ENCODE measurements at regions not wholly inside any gene's neighbourhood (a gene's known extent, or its start where the extent isn't known, plus 50 kb on each side); places are given as distances from the start of the nearest gene placed in this dataset.

- no peak overlapping the region for H3K4me2 ChIP-seq (ENCODE audit: insufficient read depth, low read length)
- no peak overlapping the region for H3K9ac ChIP-seq (ENCODE audit: insufficient read depth in 1 of 2, low read depth in 2 of 2, low read length in 2 of 2)
- no peaks in the 10 kb centered on the region for H3K9me3 ChIP-seq (replicated peaks; ENCODE audit: control insufficient read depth, insufficient read depth, low read depth, low read length)
- no TSS peak for BruUV-seq (replicated peaks)
- ChIA-PET POLR2A (no interaction called here), CTCF (ENCODE audit: low intra/inter-chr PET ratio) (no interaction called here)
- H3K9me1 ChIP-seq (ENCODE audit: control insufficient read depth, insufficient read depth, low read length): no peaks in the 10 kb centered on the region
- DNase-seq (ENCODE audit: extremely low read depth in 1 of 4, low spot score in 3 of 4) (no peak), FAIRE-seq (no peak), ATAC-seq (no peak)
- H4K20me1 ChIP-seq (replicated peaks; ENCODE audit: control insufficient read depth, insufficient read depth, low read length): no peaks in the 10 kb centered on the region
- H3K4me3 ChIP-seq: no peak overlapping the region
- no peak overlapping the region for H2AFZ ChIP-seq (ENCODE audit: low read depth, low read length)
- H3K79me2 ChIP-seq (ENCODE audit: control insufficient read depth, insufficient read depth, low read length): no peaks in the 10 kb centered on the region
- 0% methylated on average over 1 of the region's 1 CpG for WGBS (ENCODE audit: insufficient coverage, low coverage, missing lambda C conversion rate)
- no peaks in the 10 kb centered on the region for H3K27me3 ChIP-seq (ENCODE audit: control insufficient read depth in 2 of 2, insufficient read depth in 2 of 2, low read length in 2 of 2)
- H3K27ac ChIP-seq (ENCODE audit: extremely low read depth, low read depth, low read length): no peak overlapping the region
- no peaks in the 10 kb centered on the region for H3K4me1 ChIP-seq (replicated peaks in 1 of 2; ENCODE audit: control insufficient read depth in 2 of 2, insufficient read depth in 2 of 2, low read length in 2 of 2)
- in situ Hi-C loops (cut with MboI) (no loop called here), intact Hi-C loops (cut with micrococcal nuclease) (no loop called here)
- H3K36me3 ChIP-seq (ENCODE audit: control insufficient read depth, insufficient read depth, low read length): no peaks in the 10 kb centered on the region
- TF ChIP-seq ZFP1 (CRISPR knock-in tag; IDR thresholded peaks at IDR 0.05): no peak
- no peak for TF ChIP-seq ZBTB40 (IDR thresholded peaks at IDR 0.05)
- TF ChIP-seq ZBTB40 (CRISPR knock-in tag; IDR thresholded peaks at IDR 0.05): no peak
- TF ChIP-seq PATZ1 (CRISPR knock-in tag; IDR thresholded peaks at IDR 0.05; ENCODE audit: borderline replicate concordance): no peak
- TF ChIP-seq ZMIZ1 (IDR thresholded peaks at IDR 0.05; ENCODE audit: low read depth in 2 of 2, low read length in 2 of 2): no peak
- no peak for TF ChIP-seq NR2F6 (CRISPR knock-in tag; IDR thresholded peaks at IDR 0.05)
- no peak for TF ChIP-seq PCBP1 (IDR thresholded peaks at IDR 0.05; ENCODE audit: low read depth, low read length, poor library complexity, severe bottlenecking)
These were observed 72.0 kb upstream of the GPRIN3 start for GRCh38 chr4:89379511-89380044.
